ENCODE measurements at regions not wholly inside any gene's neighbourhood (a gene's known extent, or its start where the extent isn't known, plus 50 kb on each side); places are given as distances from the start of the nearest gene placed in this dataset.
A peak's percentile ranks its signal among the peaks of the same experiment; 100 is the strongest.
"Not testable (repeated sequence)": the region's sequence is repeated elsewhere in the genome, so short reads cannot be mapped to it uniquely, and the experiment has no call there.

DNA sequence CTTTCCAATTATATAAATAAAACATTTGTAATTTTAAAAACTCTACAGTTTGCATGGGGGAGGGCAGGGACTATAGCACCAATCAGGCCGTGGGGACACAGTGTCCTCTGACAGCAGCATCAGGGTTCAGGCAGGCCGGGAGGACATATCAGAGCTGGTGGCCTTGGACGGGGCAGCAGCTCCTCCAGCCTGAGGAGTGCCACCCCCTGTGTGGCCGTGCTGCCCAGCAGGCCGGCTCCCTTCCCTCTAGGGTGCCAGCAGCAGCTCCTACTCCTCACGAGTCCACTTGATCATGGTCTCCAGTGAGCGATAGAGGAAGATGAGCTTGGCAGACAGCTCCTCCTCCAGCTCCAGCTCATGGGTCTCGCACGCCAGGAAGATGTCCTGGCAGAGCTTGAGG, 144.0 kb upstream of the PHACTR3 start:
- DNase-seq, result no peak

DNA sequence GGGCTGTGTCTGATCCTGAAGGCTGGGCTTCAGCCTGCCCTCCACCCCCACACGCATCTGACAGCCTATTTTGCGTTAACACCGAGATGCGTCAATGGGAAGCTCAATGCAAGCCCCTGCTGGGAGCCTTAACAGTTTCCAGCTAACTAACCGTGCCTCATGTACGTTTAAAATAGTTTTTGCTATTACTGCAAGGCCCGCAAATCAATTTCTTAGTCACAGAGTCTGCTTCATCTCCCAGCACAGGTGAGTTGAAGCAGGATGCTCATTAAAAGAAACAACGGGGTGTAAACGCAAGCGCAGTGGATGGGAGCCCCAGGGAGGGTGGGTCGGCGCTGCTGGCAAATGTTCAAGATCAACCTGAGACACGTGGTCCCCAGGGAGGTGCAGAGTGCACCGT, 142.8 kb upstream of the PHACTR3 start:
- DNase-seq, result no peak

DNA sequence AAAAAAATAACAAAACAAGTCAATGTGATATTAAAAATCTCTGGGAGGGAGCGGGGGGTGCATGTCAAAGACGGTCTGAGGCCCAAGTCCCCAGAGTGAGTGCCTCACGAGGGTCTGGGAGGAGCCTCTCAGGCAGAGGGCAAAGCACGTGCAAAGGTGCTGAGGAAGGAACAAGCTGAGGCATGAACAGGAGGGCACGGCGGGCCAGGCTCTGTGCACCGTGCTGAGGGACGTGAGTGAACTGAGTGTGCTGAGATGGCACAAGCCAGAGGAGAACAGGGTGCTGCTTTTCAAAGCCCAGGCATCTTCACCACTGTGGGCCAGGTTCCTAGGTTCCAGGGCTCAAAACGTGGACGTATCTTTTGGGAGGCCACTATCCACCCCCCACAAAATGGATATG, 142.1 kb upstream of the PHACTR3 start:
- no peak for DNase-seq

DNA sequence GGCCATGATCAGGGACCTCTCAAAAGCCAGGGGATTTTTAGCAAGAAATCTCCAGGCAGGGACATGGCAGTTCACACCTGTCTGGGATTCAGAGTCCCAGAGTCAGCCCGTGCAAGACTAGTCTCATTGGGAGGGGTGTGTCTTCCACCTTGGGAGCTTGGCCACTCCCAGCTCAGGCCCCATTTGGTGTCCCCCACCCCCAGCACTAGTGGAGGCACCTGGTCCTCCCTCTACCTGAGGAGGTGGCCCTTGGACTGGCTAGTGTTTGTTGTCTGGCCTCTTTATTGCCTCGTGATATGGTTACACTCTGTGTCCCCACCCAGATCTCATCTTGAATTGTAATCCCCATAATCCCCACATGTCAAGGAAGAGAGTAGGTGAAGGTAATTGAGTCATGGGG, 140.8 kb upstream of the PHACTR3 start:
- no peak for DNase-seq

DNA sequence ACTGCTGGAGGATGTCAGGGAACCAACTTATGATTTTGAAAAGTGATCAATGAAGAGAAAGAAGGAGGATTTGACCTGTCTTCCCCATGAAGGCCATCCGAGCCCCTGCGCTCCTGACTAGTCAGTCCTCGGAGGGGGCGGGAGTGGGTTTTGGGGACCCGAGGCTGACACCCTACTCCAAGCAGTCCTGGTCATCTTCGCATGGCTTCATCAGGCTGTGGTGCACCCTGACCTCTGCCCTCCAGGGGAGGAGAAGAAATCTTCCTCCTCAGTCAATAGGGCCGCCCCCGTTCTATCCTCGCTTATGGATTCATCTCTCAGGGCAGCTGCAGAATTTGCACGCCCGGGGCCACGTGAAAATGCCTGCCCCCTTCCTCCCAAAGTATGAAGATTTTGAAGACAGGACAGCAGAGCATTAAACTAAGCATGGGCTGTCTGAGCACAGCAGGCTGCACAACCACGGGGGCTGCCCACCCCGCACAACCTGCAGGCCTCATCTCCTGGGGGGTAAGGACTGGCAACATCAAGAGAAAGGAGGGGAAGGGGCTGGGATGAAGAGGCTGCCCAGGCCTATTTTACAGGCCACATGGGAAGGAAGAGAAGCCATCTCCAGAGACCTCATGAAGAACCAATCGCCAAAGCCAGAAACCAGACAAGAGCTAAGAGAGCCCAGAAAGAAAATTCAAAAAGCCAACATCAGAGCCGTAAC, 138.1 kb upstream of the PHACTR3 start:
- DNase-seq, result no peak

DNA sequence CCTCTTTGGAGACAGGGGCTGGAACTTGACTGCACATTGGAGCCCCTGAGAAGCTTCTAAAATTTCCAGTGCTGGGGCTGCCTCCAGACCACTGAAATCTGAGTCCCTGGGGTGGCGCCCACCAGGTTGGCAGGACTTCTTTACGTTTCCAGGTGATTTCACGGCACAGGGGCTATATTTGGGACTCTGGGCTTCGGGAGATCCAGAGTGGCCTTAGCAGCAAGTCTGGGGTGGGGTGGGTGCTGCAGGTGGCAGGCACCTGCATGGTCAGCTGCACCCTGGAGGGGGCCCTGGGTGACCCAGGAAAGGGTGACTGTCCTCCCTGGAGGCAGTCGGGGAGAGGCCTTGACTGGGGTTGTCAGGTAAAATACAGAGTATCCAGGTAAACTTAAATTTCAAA, 135.5 kb upstream of the PHACTR3 start:
- DNase-seq, result no peak

DNA sequence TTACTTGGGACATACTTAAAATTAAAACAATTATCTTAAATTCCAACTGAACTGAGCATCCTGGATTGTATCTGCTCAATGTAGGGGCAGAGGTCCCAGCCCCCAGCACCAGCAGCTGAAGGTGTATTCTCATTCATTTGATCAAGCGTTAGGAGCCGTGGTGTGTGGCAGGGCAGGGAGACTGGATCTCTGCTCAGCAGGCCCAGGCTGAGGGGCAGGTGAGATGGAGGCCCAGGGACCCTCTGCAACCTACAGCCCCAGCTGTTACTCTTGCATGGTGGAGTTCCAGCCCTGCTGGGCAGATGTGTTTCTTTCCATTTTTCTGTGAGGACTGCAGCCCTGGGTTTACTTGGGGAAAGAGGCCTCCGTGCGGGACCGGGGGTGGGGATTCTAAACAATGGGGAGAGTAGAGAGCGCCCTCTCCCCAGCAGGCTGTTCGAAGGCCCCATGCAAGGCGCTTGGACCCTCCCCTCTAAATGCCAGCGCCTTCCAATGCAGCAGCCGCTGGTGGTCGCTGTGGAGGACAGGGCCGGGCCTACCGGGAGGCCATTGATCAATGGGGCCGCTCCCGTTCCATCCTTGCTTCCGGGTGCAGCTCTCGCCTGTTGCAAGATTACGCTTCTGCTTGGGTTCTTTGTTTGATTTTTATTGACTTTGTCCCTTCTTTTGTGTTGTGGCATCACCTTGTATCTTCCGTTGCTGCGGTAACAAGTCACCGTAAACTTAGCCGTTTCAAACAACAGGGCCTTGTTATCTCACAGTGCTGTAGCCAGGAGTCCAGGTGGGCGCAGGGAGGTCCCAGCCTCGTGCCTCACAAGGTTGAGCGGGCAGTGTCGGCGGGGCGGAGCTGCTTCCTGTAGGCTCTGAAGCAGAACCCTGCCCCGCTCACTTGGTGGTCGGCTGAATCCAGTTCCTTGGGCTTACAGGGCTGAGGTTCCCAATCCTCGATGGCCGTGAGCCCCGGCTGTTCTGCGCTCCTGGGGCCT, 134.8 kb upstream of the PHACTR3 start:
- DNase-seq, result peak; percentile 38

DNA sequence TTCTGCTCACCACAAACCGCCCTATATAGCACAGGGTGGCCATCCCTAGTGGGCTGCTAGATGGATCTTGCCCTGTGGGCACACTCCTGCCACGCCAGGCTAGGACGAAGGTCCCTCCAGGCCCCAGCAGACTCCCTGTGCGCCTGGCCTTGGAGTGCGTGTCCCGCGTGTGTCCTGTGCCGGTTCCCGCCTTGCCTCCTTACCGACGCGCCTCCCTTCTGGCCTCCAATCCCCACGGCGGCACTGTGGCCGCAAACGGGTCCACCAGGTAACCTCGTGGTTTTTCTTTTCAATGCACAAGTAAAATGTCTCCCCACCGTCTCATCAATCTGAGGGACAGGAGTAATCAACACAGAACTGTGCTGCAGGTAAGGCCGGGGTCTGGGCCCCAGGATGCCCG, 133.8 kb upstream of the PHACTR3 start:
- no peak for DNase-seq

DNA sequence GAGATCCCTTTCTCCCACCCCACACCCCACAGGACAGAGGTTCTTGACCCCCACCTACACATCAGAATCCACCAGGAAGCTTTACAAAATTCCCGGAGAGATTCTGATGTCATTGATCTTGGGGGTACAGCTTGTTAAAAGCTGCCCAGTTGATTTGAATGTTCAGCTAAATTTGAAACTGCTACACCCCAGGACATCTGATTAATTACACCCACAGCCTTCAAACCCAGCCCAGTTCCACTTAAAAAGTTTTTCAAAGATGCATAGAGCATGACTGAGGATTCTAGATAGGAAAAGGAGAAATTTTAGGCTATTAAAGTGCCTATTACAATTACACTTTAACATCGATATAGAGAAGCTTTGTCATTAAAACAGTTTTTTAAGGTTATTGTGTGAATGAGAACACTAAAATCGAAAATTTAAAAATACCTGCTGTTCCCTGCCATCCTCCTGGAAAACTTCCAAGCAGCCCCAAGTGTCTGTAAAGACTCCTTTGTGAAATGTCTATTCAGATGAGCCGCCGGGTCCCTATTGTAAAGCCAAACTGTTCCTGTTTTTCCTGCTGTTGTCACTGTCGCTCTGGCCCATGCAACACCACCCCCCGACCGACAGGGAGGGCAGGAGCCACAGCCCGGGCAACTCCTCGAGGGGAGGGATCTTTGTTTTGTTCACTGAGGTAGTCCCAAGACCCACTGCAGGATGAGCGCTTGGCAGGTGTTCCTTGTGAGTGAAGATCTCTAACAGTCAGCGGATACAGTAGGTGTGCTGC, 132.5 kb upstream of the PHACTR3 start:
- DNase-seq, result no peak

DNA sequence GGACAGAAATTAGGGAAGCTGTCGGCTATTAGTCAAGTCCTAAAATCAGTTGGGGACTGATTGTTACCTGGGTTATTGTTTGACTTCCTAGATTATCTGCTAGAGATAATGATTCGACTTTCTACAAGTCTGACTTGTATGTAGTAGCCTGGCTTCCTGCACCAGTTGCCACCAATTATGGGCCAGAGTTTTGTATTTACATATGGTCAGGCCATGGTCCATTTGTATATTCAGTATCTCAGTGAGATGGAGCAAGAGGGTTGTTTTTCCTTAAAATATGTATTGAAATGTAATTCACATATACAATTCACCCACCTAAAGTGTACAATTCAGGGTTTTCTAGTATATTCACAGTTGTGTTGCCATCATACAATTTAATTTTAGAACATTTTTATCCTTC, 130.6 kb upstream of the PHACTR3 start:
- DNase-seq, result no peak

DNA sequence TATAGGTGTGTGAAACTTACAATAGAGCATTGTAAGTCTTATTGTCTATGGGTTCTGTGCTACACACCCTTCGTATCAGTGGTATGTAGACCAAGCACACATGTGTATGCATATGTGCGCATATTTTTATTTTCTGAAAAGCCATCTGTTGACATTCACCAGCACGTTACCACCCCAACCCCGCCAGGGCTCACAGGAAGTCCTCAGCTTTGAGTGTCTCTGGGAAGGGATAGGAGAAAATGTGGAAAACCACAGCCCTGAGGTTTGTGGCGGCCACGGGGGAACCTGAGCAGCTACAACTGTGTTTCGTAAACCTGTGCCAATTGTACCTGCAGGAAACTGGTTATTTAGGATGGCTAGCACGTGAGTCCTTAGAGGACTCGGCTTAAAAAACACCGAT, 123.3 kb upstream of the PHACTR3 start:
- DNase-seq, result no peak

DNA sequence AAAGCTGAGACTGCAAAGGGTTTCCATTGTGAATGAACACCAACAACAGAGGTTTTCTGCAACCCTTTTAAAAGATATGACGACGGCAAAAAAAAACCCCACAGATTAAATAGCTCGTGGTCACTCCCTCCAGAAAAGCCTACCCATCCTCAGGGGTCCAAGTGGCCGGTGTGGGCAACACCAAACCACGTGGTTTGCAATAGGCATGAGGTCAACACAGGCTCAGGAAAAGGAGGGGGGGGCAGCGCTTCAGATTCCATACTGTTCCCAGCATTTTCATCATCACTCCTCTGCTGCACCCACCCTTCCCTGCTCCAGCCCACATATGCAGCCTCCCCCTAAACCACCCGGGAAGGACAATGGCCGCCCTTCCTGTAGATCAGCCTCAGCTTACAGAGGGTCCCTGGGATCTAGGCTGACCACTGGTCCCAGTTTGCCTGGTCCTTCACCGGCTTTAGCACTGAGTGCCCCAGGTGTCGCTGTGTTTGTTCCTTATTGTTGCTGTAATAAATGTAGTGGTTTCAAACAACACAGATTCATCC, 122.8 kb upstream of the PHACTR3 start:
- no peak for DNase-seq

DNA sequence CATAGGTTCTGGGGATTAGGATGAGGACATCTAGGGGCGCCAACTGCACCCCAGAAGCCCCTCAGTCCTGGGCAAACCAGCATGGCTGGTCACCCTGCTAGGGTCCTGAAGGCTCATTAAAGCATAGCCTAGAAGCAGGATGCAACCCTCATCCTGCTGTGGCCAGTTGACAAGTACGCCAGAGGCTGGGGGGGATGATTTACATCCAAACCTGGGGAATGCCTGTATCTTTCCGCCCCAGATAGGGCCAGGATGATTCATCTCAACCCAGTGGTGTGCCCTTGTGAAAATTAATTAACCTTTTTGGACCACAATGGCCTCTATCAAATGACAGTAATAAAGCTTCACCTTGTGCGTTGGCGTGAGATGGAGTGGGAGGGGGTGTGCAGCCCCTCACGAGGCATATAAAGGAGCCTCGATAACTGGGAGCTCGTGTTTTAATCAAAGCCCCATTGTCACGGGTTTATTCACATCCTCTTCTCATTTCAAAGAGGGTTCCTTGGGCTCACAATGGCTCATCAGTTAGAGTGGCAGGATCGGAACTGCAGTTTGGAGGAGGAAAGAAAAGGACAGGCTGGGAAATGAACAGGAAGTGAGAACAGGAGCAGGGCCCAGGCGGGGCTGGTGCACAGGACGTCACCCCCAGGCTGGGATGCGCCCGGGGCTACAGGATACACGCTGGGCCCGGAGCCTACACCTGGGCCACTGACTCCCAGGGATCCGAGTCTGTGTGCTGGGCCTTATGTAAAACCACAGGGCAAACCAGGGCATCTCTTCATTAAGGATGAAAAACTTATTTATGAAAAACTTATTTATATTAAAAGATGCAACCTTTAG, 121.8 kb upstream of the PHACTR3 start:
- DNase-seq, result no peak

DNA sequence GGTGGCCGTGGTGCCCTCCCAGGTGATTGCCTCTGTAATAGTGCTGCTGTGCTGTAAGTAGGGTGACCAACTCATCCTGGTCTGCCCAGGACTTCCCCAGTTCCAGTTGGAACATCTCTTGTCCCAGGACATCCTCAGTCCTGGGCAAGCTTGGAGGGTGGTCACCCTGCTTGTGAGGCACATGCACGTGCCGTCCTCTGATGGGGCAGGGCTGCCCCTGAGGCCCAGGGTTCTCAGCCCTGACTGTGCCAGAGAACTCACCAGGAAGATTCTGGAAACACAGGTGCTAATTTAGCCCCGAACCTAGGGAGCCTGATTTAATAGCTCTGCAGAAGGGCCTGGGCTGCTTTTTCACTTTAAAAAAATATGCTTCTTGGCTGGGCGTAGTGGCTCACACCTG, 120.9 kb upstream of the PHACTR3 start:
- DNase-seq, result no peak

DNA sequence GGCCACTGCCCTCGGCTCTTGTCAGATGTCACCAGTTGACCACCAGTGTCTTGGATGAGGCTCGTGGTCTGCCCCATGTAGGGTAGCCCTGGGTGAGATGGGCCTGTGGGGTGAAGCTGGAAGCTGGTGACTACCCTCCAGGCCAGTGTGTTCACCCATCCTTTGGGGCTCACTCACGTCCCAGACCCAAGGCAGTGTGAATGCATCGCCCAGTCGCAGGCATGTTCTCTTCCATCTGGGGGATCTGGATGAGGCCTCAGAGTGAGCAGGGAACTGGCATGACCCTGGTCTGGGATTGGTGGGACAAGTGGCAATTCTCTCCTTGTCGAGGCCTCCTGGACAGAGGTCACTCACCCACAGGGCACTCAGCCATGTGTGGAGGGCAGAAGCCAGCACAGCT, 120.1 kb upstream of the PHACTR3 start:
- DNase-seq, result no peak

DNA sequence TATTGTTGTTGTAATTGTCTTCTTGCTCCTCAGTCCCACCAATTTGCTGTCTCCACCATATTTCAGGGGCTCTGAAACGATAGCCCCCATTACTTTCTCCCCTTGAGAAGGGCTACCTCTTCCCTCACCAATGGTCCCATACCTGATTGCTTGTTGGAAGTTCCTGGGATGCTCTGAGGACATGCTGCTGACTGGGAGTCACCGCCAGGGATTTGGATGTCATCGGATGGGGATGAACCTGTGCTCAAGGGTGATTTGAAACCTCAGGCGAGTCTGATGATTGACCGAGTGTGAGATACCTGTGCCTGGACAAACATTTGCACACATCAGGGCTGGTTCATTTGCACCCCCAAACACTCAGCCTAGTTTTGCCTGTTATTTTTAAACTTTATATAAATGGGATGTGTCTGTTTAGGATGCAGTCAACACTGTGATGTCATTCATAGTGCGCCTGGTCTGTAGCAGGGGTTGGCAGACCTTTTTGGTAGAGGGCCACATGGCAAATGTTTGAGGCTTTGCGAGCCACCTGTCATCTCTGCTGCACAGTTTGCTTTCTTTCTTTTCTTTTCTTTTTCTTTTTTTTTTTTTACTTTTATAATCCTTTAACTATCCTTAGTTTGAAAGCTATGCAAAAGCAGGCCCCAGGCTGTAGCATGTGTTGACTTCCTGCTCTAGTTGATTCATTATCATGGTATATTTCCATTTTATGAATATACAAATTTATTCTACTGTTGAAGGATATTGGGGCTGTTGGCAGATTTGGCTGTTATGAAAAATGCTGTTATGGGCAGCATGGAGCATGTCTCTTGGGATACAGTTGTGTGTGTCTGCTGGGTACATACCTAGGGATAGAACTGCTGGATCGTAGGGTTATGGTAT, 118.5 kb upstream of the PHACTR3 start:
- DNase-seq, result no peak

DNA sequence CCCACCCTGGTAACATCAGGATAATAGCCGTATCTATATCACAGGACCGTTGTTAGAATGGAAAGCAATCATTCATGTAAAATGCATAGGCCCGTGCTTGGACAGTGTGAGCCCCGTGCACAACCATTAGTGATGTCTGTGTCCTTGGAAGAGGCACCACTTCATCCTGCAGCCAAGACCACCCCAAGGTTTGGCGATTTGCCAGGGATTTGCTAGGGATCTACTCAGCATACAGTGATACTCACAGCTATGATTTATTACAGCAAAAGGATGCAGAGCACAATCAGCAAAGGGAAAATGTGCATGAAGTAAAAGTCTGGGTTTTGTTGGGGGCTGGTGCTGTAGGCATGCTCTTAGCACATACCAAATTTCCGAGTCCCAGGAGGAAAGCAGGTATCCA, 115.9 kb upstream of the PHACTR3 start:
- DNase-seq, result not testable (repeated sequence)

DNA sequence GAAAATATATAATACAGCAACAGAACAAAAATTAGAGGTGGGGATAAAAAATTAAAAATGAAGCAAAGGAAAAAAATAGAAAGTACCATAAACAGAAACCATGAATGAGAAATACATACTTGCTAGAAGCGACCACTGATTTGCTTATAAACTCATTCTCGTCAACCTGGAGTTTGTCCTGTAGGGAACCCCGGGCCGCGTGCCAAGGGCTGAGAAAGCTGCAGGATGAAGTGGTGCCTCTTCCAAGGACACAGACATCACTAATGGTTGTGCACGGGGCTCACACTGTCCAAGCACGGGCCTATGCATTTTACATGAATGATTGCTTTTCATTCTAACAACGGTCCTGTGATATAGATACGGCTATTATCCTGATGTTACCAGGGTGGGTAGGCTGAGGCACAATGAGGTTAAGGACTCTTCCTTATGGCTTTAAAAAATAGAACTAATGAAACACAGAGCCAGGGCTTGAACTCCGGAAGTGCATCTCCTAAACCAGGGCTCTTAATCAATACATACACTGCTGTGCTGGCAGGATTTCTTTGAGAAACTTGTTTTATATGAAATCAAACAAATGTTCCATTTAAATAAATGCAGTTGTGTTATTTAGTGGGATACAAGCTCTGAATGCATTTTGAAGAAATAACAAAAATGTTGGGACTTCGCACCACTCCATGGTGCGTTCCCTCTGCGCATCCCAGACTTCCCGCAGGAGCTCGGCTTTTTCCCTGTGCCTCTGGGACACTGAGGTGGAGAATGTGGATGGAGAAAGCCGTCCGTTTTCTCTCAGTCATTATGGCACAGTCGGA, 113.9 kb upstream of the PHACTR3 start:
- not testable (repeated sequence) for DNase-seq

DNA sequence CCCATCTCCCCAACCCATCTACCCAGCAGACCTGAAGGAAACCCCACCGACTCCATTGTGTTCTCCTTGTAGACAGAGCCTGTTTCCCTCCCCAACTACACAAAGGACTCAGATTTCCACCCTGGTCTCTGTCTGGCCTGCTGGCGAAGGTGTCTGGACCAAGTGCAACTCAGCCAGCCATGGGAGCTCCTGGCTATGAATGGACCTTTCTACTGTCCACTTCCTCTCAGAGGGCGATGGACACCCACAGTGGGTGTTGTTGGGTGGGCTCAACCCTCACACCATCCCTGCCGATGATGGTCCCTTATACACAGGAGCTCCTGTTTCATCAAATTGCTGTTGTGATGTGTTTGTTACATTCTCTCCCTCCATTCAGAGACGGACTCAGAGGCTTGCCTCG, 112.5 kb upstream of the PHACTR3 start:
- no peak for DNase-seq

DNA sequence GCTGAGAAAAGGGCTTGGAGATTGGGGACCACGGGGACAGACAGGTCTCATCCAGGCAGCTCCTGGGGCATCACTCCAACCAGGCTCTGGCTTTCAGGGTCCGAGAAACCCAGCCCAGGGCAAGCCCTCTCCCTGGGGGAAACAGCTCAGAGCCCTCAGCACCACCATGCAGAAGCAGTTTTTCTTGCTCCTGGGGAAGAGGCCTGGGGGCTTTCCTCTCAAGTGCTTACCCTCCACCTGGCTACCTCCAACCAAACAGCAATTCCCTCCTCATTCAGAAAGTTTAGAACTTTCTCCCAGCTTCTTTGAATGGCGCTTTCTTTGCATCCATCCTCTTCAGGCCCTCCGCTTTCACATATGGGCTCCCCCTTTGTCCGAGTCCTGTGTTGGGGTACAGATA, 110.4 kb upstream of the PHACTR3 start:
- no peak for DNase-seq
